ENCODE measurements at regions not wholly inside any gene's neighbourhood (a gene's known extent, or its start where the extent isn't known, plus 50 kb on each side); places are given as distances from the start of the nearest gene placed in this dataset.
"Not testable (repeated sequence)": the region's sequence is repeated elsewhere in the genome, so short reads cannot be mapped to it uniquely, and the experiment has no call there.

DNA sequence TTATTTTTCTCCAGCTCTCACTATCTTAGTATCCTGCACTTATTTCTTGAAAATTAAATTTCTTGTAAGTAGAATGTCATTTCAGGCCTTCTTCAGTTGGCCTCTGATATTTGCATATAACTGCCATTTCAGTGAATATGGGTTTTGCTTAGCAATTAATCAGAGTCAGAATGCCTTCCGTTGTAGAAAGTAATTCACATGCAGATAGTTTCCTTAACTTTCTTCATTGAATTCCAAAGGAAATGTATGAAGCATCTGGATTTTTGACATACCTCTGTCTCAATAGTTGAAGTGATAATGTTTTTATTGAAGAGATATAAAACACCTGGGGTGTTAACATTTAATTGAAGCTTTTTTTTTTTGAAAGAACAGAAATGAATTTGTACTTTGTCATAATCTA is 914.1 kb upstream of the NXPH2 start:
- no peak for DNase-seq (ENCODE audit: low spot score)

DNA sequence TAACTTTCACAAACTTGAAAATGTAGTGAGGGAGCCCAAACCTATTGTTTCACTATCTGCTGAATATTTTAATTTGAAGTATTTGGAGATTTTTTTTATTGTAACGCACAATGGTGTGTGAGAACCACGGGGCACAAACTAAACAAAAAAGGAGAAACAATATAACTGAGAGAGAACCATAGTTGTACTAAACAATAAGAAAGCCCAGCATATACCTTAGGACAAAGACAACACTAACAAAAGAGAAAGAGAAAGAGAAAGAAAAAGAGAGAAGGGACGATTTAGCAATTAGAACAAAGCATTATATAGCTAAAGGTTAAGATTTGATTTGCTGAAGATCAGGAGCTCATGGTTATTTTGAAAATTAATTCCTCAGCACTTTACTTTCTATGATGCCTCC is 906.0 kb upstream of the NXPH2 start:
- no peak for DNase-seq (ENCODE audit: low spot score)

DNA sequence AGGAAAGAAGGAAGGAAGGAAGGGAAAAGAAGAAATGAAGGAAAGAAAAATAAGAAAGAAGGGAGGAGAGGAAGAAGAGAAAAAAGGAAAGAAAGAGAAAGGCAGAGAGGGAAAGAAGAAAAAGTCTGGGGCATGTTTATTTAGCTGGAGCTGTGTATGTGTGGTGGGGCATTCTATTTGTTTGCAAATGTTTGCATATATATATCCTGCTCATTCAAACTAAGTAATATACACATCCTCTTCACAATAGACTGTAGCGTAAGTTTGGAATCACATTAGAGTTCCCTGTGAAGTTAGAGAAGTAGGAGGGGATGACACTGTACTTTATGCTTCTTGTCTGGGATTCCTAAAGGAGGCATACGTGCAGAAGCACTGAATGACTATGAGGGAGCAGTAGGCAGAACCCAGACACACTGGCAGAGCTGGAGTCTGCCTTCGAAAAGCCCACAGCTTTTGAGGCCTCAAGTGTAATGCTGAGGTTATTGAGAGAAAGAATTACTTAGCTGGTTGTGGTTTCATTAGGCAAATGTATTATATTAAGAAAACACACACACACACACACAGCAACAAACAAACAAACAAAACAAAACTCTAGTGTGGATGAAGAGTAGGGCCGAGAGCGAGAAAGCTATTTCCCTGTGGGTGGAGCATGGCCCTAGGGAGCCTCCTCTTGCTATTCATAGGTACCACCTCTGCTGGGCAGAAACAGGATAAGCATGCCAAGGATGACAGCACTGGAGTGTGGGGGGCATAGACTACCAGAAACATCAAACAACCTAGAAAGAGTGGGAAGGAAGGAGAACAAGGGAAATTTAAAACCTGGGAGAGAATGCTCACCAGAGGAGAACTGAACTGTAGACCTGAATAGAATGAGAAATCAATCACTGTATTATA is 905.1 kb upstream of the NXPH2 start:
- DNase-seq (ENCODE audit: low spot score) = no peak

DNA sequence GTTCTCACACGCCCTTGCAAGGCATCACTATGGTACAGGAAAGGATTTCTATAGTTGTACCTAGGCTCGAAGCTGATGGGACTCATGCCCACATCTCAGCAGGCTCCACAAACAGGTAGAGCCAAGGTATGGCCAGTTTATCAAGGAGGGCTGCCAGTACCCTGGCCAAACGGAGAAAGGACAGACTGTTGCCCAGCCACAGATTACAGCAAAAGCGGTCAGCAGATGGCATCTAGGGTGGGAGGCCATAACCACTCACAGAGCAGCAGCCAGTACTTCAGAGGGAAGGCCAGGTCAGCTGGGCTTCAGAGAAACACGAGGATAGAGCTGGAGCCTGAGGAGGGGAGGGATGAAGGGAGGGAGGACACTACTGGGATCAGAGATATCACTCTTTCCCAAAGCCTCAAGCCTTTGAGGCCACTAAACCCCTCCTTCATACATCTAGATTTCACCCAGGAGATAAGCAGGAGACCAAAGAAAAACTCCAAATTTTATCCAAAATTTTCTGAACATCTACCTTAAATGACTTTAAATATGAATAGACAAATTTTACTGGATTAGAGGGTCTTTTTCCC is 904.2 kb upstream of the NXPH2 start:
- no peak for DNase-seq (ENCODE audit: low spot score)

DNA sequence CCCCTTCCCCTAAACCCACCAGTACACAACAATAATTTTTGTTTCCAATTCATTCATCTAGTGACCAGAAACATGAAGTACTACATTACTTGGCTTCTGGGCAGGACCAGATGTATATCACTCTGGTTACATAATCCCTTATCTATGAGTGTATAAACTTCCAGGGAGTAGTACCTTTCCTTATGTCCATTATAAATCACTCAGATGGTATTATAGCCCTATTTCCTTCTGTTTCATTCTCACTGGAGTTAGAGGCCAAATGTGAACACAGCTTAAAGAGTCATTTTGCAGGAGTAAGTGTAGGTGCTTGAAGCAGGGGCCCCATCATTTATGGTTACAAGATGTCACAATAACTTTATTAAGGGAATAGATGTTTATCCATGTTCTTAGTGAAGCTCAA is 894.4 kb upstream of the NXPH2 start:
- DNase-seq (ENCODE audit: low spot score) = no peak

DNA sequence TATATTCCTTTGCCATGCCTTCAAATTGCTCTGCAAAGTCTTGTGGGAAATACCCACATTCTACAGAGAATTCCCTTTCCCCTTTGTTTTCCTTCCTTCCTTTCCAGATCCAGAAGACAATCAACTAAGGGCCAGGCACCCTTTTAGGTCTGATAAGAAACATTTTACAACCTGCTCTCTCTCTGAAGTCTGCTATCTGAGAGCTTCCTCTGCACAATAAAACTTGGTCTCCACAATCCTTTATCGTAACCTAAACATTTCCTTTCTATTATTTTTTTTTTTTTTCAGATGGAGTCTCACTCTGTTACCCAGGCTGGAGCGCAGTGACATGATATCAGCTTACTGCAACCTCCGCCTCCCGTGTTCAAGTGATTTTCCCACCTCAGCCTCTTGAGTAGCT is 893.3 kb upstream of the NXPH2 start:
- DNase-seq (ENCODE audit: low spot score) = not testable (repeated sequence)

DNA sequence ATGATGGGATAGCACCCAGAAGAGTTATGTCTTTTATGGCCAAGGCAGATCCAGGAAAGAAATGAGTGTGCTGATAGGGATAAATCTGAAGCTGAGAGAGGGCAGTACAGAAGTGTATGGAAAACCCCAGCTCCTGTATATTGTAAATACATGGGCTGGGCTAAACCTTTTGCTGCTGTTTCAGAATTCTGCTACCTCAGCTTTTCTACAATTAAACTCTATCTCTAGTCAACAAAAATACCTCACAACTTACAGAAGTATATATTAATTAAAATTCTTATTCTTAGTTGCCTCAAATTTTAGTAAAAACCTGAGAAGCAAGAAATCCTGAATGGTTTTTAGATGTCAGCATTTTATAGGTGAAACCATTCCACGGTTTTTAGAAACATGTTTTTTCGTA is 889.5 kb upstream of the NXPH2 start:
- no peak for DNase-seq (ENCODE audit: low spot score)

DNA sequence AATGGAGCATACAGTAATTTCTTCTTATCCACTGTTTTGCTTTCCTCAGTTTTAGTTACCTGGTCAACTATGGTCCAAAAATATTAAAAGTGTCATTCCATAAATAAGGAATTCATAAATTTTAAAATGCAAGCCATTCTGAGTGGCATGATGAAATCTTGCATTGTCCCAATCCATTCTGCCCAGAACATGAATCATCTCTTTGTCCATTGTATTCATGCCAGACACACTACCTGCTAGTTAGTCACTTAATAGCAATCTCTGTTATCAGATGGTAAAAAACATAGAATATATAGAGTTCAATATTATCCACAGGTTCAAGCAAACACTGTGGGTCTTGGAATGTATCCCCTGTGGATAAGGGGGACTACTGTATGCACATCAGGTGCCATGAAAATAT is 872.2 kb upstream of the NXPH2 start:
- no peak for DNase-seq (ENCODE audit: low spot score)

DNA sequence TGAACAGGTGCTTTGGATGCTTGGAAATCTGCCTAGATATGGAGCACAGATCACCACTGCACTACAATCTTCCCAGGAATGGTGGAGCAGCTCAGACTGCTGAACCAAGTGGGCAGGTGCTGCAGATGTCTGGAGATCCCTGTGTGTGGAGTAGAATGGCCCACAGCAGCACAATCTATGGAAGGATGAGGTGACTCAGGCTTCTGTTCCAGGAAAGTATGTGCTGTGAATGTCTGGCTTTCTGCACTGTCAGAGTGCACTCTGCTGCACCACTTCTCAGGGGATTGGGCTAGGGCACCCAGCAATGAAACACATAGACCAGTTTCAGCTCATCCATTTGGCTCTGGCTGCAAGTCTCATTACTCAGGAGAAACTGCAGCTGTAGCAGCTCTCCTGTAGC is 865.4 kb upstream of the NXPH2 start:
- DNase-seq (ENCODE audit: low spot score) = no peak

DNA sequence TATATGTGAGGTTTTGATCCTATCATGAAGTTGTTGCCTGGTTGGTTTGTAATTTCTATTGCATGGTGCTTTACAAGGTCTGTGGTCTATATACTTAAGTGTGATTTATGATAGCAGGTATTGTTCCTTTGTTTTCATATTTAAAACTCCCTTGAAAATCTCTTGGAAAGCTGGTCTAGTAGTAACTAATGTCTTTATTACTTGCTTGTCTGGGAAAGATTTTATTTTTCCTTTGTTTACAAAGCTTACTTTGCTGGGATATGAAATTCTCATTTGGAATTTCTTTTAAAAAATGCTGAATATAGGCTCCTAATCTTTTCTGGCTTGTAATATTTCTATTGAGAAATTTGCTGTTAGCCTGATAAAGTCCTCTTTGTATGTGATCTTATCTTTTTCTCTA is 862.9 kb upstream of the NXPH2 start:
- no peak for DNase-seq (ENCODE audit: low spot score)

DNA sequence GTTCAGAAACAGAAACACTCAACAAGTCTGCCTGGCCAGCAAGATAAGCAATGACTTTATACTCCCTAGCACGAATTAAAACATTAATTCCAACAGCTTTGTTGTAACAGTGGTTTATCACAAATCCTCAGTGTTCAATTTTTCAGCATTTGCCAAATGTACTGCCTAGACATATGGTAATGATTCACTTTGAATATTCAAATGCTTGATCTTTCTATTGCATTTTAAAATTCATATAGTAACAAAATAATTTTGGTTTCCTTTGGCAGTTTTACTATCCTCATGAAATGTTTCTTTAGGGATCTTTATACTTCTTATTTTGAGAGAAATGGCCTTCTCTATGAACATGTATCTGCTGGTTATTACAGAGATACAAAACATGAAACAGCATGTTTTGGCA is 851.8 kb upstream of the NXPH2 start:
- no peak for DNase-seq (ENCODE audit: low spot score)

DNA sequence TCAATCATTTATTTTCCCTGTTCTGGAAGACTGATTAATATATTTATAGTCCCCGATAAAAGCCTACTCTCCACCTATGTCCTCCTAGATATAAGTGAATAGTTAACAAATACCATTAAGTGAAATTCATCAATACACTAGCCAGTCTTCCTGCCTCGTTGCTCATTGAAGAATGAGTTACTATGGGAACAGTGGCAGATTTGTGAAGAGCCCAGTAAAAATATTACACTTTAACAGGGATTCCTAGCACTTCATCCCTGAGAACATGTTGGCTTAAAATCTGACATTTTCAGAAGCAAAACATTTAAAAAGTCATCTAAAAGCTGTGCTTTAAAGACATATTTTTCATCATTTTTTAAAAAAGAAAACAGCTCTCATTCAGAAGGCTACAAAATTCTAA is 848.7 kb upstream of the NXPH2 start:
- no peak for DNase-seq (ENCODE audit: low spot score)

DNA sequence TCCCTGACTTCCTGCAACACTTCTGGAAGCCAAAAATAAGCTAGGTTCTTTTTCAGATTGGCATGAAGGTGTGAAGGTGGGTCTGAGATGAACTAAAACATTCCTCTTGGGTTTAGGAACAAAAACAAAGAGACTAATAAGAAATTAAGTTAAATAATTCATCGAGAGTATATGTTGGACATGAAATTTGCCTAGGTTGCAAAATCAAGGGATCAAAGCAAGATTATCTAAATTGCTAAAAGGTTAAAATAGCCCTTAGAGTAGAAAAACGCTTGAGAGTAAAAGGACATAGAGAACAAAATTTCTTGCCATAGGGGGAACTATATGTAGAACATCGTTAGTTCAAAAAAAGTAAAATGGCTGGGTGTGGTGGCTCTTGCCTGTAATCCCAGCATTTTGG is 845.9 kb upstream of the NXPH2 start:
- no peak for DNase-seq (ENCODE audit: low spot score)

DNA sequence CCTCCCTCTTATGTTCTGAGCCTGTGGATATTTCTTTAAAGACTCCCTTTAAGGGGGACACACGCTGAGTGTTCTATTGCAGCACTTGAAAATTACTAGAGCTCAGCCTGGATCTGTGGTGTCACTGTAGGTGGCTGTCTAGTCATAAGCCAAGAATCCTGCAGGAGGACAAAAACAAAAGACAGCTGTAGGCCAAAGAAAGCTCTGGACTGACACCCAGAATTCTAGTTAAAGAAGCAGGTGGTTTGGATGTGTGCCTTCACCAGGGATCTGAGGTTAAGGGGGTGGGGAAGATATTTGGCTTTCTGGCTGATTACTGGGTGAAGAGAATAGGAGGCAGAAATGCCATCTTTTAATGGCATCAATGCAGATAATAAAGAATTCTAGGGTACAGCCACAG is 842.5 kb upstream of the NXPH2 start:
- DNase-seq (ENCODE audit: low spot score) = no peak

DNA sequence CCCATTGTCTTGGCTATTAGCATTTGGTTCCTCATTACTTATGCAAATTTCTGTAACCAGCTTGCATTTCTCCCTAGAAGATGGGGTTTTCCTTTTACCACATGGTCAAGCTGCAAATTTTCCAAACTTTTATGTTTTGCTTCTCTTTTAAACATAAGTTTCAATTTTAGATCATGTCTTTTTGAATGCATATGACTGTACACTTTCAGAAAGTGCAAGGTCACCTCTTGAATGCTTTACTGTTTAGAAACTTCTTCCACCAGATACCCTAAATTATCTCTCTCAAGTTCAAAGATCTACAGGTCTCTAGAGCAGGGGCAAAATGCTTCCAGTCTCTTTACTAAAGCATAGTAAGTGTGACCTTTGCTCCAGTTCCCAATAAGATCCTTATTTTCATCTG is 837.6 kb upstream of the NXPH2 start:
- DNase-seq (ENCODE audit: low spot score) = no peak

DNA sequence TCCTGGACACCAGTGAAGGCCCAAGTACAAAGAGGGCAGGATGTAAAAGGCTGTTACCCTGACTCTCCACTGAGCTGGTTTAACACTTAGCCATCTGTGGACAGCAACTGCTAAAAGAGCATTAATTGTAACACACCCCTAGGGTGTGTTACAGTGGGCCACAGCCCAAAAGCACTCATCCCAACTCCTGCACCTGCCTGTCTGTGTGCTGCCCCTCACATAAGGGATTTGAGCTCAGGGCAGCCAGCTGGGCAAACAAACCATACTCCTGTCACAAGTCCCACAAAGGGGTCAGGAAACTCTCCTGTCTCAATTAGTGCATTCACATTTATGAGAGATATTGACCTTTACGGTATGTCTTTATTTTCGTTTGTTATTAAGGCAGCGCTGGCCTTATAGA is 833.1 kb upstream of the NXPH2 start:
- DNase-seq (ENCODE audit: low spot score) = no peak

DNA sequence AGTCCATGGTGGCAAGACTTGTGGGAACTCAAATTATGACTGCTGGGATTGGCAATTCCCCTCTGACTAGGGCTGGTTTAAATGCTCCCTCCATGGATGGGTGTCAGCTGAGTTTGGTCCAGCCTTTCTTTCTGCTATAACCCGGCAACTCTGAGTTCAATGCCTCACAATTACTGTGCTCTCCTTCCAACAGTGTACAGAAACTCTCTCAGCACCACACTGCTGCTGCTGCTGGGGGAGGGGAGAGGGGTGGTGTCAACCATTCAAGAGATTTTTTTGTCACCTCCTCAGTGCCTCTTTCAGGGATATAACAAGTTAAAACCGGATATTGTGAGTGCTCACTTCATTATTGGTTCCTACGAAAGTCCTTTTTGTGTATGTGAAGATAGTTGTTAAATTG is 830.3 kb upstream of the NXPH2 start:
- no peak for DNase-seq (ENCODE audit: low spot score)

DNA sequence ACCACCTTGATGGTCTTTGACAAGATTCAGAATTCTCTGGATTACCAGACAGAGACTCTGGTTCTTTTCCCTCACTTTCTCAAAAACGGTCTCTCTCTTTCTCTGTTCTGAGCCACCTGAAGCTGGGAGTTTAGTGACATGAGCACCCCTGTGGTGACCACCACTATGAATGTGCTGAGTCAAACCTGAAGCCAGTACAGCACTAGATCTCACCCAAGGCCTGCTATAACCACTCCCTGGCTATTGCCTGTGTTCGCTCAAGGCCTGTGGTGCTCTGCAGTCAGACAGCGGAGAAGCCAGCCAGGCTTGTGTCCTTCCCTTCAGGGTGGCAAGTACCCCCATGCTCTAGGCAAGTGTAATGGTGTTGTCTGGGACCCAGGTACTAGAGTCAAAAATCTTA is 828.9 kb upstream of the NXPH2 start:
- DNase-seq (ENCODE audit: low spot score) = no peak

DNA sequence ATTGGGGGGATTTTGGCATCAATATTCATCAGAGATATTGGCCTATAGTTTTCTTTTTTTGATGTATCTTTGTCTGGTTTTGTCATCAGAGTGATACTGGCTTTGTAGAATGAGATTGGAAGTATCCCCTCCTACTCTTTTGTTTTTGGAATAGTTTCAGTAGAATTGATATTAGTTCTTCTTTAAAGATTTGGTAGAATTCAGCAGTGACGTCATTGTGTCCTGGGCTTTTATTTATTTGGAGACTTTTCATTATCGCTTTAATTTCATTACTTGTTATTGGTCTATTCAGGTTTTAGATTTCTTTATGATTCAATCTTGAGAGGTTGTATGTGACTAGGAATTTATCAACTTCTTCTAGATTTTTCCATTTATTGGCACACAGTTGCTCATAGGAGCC is 825.5 kb upstream of the NXPH2 start:
- no peak for DNase-seq (ENCODE audit: low spot score)

DNA sequence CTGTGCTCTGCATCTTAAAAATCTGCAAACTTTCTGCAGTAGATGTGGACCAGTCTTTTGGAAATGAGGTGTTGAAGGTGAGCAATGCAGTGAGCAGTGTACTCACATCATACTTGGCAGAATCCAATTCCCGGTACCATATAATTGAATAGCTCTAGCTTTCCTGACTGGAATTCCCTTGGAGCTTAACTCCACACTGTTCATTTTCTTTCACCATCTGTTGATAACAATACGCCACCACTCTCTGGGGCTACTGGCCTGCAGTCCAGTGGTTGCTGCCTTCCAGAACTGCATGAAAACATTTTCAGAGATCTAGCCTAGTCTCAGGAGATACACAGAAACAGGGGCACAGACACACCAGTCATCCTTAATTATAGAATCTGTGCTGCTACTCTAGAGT is 820.0 kb upstream of the NXPH2 start:
- DNase-seq (ENCODE audit: low spot score) = no peak

DNA sequence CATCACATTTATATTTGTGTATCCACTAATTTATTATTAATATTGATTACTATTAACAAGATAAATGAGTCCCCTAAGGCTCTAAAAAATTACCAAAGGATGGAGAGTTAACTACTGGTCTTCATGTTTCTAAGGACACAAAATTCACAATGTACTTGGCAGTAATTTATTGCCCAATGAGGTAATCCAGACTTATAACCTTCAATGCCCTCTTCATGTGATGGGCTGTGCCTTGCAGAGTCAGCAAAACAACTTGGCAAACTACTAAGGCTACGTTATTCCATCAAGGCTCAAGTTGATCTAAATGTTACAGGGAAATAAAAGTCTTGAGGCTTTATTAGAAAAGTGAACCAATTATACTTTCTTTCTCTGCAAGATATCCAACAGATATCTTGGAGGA is 804.9 kb upstream of the NXPH2 start:
- no peak for DNase-seq (ENCODE audit: low spot score)

DNA sequence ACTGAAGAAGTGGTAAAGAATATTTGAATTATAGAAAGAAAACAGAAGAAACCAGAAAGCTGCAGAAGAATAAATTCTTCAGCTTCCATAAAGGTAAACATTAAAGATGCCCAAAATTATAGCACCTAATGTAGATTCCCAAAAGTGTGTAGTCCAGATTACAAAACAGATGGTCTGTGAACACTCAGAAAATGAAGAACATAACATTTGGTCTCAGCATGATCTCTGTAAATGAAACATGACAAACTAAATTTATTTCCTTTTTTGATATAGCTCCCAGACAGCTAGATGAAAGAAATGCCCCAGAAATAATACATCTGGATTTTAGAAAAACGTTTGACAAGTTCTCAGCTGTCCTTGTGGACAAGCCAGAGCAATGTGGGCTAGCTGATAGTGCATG is 794.2 kb upstream of the NXPH2 start:
- no peak for DNase-seq (ENCODE audit: low spot score)

DNA sequence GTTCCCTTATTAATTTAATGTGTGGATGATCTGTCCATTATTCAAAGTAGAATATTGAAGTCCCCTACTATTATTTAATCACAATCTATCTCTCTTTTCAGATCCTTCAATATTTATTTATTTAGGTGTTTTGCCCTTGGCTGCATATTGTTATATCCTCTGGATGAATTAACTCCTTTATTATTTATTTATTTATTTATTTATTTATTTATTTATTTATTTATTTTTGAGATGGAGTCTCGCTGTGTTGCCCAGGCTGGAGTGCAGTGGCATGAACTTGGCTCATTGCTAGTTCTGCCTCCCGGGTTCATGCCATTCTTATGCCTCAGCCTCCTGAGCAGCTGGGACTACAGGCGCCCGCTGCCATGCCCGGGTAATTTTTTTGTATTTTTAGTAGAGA is 776.6 kb upstream of the NXPH2 start:
- DNase-seq (ENCODE audit: low spot score) = no peak

DNA sequence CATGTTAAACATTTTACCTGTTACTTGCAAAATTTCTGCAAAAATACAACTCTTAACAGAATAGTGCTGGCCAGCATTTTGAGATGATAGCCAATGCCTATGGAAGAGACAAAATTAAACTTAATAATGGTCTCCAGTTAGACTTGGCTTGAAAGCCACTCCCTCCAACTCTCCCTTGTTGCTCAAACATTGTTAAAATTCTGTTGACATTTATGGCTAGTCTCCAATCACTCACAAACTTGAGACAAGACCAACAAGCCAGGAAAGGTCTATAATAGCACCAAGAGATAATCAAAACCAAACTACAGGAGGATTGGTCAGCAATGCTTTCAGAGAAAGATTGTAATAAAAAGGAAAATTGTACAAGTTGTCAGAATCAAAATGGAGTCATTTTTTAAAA is 770.7 kb upstream of the NXPH2 start:
- no peak for DNase-seq (ENCODE audit: low spot score)
